DMS153 (cell line): ENCODE measurements at regions not wholly inside any gene's neighbourhood (a gene's known extent, or its start where the extent isn't known, plus 50 kb on each side); places are given as distances from the start of the nearest gene placed in this dataset.

Experiments used
- DNase-seq: peaks from one replicate; lab custom pipeline; 2025; lab: John Stamatoyannopoulos, UW

DNA sequence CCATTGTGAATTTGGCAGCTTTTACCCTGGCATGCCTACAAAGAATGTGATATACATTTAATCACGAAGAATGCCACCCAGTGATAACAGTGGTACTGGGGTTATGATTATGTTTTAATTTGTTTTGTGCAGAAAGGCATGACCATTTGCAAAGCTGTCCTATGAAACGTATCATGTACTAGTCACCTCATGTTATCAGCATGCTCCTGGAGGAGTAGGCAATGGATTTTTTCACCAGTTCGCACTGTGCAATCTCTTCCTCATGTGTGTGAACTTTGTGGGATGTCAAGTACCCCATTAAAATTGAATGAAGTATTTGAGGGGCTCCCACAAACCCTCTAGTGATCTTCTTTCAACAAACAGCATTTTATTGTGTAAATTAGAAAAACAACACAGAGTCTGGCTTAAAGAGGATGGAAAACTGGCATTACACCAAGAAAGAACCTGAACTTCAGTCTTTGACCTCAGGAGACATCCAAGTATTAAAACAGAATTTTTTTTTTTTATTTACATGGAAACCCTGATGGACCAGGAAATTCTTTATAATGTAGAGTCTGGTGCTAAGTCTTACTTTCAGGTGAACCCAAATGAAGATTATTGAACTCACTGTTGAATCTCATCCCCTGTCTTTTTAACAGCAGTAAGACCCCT, 200.6 kb upstream of the PGRMC2 start:
- no peak for DNase-seq

DNA sequence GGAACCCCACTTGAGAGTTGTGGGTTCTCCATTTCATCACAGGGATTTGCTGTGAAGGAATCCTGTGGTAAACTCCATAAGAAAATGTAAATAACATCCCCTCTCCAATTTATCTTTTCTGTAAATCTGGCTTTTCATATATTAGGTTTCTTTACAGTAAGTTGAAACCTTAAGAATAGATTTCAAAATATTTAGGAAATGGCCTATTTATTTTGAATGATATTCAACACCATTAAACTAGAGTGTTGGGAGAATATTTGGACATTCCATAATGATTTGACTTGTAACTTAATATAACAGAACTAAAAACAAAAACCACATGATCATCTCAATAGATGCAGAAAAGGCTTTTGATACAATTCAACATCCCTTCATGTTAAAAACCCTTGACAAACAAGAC, 197.3 kb upstream of the PGRMC2 start:
- DNase-seq: no peak

GRCh38 chr4:128483816-128484215, 196.2 kb upstream of the PGRMC2 start:
- no peak for DNase-seq

GRCh38 chr4:128483041-128483440, 195.4 kb upstream of the PGRMC2 start:
- no peak for DNase-seq

DNA sequence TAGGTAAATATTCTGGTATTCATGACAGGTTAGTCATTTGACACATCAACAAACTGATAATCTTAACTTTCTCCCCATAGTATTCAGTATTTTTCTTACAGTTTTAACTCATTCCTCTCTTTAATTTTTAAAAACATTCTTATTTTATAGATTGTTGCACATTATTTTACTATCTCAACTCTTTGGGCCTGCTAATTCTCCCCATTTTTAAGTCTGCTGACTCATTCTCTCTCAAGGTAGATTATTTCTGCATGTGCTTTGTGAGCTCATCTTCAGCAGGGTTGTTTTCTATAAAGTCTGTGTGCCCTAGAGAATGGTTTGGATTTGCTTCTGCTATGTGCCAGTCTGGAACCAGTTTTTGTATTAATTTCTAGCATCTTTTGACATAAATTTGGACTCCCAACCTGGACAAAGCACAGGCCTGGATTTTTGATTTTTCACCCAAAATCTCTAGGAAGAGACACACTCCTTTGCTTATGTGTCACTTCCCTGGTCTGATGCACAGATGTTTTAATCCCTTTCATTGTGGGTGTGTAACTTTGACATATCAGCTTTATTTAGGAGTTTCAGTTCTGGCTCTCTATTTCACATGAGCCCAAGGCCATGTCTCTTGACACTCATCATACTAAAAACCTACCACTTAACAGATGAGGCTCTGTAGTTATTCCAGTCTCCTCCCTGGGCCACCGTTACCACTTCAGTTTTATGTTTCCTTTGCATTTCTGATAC, 194.3 kb upstream of the PGRMC2 start:
- DNase-seq: no peak

DNA sequence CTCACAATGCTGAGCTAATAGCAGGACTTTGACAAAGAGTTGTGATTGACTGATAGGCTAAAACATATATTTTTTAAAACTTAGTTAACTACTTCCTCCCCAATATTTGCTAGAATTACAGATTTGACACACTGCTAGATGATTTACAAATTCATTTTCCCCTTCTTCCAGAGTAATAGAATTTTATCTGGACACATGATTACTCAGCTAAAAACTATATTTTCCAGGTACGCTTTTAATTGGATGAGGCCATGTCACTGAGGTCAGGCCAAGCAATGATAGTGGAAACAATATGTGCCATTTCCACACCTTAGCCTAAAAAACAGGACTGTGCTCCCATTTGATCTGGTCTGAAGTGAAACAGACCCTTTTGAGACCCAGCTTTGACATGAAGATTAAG, 193.3 kb upstream of the PGRMC2 start:
- no peak for DNase-seq

DNA sequence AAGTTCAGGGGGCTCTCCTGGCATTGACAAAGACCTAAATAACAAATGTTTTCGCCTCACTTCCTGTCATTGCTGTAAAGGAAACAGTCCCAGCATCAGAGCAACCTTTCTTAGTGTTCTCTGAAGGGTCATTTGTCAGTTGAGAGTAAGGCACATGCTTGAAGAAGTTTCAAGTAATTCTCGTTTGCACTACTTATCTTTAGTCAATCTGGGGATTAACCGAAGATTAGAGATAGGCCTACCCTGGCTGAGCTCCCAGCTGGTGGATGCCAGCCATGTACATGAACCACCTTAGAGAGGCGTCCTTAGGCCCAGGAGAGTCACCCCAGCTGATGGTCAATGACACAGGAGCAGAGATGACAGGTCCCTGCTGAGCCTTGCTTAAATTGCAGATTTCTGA, 189.9 kb upstream of the PGRMC2 start:
- DNase-seq: no peak

GRCh38 chr4:128475597-128475996, 188.0 kb upstream of the PGRMC2 start:
- DNase-seq: no peak

DNA sequence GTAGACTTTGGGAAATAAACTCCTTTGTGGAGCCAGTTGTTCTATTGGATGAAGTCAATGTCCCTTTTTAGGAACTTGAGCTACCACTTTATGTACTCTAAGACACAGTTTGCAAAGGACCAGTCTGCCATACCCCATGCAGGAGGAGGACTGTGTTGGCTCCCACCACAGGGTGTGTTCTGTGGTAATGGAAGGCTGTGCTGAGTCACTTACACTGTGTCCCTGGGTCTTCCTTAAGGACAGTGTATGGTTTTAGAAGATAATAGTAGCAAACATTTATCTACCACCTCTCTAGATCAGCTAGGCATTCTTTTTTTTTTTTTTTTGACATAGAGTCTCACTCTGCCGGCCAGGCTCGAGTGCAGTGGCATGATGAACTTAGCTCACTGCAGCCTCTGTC, 184.0 kb upstream of the PGRMC2 start:
- DNase-seq: no peak

DNA sequence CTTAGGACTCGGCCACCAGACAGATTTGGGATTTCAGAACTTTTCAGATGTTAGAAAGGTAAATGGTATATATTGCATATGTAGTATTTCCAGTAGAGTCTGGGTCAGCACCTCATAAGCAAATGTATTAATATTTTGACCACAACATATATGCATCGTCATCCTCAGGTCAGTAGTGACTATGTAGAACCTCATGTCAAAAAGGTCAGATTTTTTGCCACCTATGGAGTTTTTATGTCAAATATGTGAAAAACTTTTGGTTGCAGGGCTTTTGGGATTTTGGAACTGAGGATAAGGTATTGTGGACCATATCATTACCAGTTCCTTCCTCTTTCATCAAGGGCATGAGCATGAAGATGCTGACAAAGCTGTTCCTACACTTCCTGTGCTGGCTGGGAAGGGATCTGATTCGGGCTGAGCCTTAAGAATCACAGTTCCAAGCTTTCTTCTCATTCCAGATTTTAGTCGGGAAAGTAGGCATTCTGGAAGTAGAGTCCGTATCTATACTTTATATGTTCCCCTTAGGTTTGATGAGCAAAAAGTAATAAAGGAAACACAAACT, 183.0 kb upstream of the PGRMC2 start:
- no peak for DNase-seq

GRCh38 chr4:128468123-128468989, 180.7 kb upstream of the PGRMC2 start:
- peak; percentile 5 for DNase-seq

DNA sequence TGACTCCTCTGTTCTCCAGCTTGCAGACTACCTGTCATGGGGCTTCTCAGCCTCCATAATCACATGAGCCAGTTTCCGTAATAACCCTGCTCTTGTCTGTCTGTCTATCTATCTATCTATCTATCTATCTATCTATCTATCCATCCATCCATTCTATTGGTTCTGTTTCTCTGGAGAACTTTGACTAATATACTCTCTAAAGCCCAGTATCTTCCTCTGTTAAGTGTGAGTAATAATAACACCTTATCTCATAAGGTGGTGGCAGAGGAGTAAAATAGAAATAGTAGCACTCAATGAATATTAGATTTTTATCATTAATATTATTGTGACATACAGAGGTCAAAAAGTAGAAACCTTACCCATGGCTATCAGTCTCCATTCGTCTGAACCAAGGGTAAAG, 177.9 kb upstream of the PGRMC2 start:
- no peak for DNase-seq

DNA sequence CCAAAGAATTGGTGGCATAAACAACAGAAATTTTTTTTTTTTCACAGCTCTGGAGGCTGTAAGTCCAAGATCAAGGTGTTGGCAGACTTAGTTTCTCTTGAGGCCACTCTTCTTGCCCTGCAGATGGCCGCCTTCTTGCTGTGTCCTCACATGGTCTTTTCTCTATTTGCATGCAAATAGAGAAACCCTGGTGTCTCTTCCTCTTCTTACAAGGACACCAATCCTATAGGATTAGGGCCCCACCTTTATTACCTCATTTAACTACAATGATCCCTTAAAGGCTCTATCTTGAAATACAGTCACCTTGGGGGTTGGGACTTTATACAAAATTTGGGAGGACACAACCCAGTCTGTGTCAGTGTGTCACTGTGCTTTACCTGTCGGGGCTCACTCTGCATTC, 175.4 kb upstream of the PGRMC2 start:
- DNase-seq: no peak

DNA sequence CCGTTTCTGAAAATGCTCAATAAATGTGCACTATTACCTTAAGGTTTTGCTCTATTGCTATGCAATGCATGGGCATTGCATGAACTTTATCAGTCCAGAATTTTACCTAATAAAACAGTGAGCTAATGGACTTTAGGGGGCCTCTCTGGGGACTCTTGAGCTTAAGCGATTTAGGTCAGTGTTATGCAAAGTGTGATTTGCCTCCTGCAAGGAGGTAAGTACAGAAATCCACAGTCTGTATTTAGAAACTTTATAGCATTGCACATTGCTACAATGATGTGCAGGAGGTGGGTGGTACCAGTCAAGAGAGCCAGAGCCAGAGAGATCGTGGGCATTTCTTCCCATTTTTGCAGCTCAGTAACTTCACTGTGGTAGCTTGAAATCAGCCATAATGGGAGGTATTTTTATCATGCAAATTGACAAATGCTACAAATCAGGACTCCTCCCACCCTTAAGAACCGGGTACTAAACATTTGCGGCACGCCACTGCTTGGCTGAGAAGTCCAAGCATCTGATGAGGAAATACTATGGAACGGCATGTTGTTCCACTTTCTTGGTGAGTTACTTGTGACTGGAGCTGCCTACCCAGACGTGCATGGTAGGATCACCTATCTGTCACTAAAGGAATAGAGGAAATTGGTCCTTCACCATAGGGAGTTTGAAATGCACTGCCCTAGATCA, 174.6 kb upstream of the PGRMC2 start:
- no peak for DNase-seq

DNA sequence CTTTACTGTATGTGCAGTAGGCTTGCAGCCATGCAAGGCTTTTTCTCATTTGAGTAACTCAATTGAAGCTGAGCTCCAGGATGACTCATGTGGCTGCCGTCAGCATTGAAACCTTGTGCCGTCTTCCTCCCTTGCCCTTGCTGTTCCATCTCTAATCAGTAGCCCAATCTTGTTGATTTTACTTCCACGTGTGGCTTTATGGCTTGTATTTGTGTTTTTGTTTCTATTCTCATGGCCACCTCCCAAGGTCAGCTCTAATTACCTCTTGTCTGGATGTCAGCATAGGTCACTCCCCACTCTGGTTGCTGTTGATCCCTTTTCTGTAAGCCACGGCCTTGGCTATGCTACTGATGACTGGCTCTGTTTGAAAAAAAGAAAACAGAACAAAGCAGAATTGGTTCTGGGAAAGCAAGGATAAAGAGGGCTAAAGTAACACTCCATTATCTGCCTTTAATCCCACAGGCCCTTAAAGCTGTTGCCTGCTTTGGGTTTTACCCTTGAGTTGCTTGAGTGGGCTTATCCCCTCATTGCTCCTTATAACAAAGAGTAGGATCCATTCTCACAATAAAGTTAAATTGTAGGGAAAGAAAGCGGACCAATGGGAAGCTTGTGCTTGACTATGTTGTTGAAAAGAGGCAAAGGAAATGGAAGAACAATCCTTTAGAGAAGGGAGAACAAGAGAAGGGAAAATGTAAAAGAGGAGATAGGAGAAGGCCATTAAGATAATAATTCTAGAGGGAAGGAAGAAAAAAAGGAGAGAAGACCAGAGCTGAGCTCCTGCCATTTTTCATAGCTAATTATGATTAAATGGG, 173.9 kb upstream of the PGRMC2 start:
- DNase-seq: peak; percentile 3

DNA sequence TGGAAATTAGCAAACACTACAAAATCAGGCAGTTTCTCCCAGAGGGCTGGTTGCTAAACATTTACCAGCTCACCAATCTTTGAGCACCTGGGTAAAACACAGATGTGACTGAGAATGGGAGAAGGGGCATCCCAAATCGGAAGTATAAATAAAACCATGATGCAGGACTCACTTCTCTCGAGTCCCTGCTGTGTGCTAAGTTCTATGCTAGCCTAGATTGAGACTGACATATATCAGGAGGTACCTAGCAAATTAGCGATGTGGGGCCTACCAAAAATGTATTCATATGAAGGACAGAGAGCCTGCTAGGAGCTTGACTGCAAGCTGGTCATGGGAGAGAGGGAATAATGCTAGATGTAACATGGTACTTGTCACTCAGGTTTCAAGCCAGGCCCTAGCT, 171.9 kb upstream of the PGRMC2 start:
- no peak for DNase-seq

- DNase-seq: no peak
Observed at GRCh38 chr4:128458816-128459215, 171.2 kb upstream of the PGRMC2 start.

GRCh38 chr4:128457726-128458125, 170.1 kb upstream of the PGRMC2 start:
- no peak for DNase-seq

- no peak for DNase-seq
Observed at GRCh38 chr4:128456171-128456570, 168.6 kb upstream of the PGRMC2 start.

- peak; percentile 14 for DNase-seq
Observed at GRCh38 chr4:128455480-128455879, 167.9 kb upstream of the PGRMC2 start.

GRCh38 chr4:128454881-128455280, 167.3 kb upstream of the PGRMC2 start:
- peak; percentile 21 for DNase-seq
